Uterus (tissue), 2 donors: ENCODE measurements at regions not wholly inside any gene's neighbourhood (a gene's known extent, or its start where the extent isn't known, plus 50 kb on each side); places are given as distances from the start of the nearest gene placed in this dataset.

Experiments used
- CTCF ChIP-seq, 4 experiments: fragments of 200-600 bp in 2 of 4; fragments of 450-650 bp in 2 of 4; sonication (generic) in 2 of 4; IDR thresholded peaks; one replicate each; pipeline ENCODE4 v1.5.1; 2016 to 2019; ENCODE audit warnings: antibody characterized with exemption in 4 of 4, mild to moderate bottlenecking in 2 of 4, moderate library complexity in 1 of 4
- POLR2A ChIP-seq, 2 donors: fragments of 450-650 bp; IDR thresholded peaks; one replicate each; pipeline ENCODE4 v1.6.1; 2016; ENCODE audit warnings: antibody characterized with exemption in 2 of 2, mild to moderate bottlenecking in 1 of 2, moderate library complexity in 1 of 2

DNA sequence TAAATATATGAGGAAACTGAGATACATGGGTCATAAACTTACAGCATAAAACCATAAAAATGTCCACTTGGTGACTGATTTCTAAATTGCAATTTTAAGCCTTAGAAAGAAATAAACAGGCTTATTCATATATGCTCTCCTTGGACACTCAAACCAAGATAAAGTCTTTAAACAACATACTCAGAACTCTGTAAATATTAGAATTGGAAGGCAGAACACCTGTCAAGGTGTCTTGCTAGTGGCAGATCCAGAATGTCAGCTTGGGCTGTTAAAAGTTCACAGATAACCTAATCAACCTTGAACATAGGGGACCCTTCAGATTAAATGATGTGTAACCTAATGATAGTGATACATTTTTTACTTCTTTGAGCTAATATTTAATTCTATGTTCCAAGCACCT lies 208.1 kb upstream of the ARSJ start:
- no peak for TF ChIP-seq CTCF (IDR thresholded peaks at IDR 0.05)
- no peak for TF ChIP-seq POLR2A (IDR thresholded peaks at IDR 0.05)
